ENCODE measurements at regions not wholly inside any gene's neighbourhood (a gene's known extent, or its start where the extent isn't known, plus 50 kb on each side); places are given as distances from the start of the nearest gene placed in this dataset.

- TF ChIP-seq EP300 (IDR thresholded peaks at IDR 0.05; ENCODE audit: borderline replicate concordance): no peak
- no peak for TF ChIP-seq YY1 (IDR thresholded peaks at IDR 0.05; ENCODE audit: low read depth)
- no peak for TF ChIP-seq TAF1 (IDR thresholded peaks at IDR 0.05; ENCODE audit: low read depth)
- TF ChIP-seq ZBTB7A (IDR thresholded peaks at IDR 0.05; ENCODE audit: low read depth): no peak
- TF ChIP-seq REST (IDR thresholded peaks at IDR 0.05; ENCODE audit: low read depth): no peak
- no peak for TF ChIP-seq CEBPB (IDR thresholded peaks at IDR 0.05)
Measured at GRCh38 chr9:82101475-82101874, 112.9 kb downstream of the SPATA31D1 start.

Measured in Ishikawa (cell line).